ENCODE measurements at regions not wholly inside any gene's neighbourhood (a gene's known extent, or its start where the extent isn't known, plus 50 kb on each side); places are given as distances from the start of the nearest gene placed in this dataset.

DNA sequence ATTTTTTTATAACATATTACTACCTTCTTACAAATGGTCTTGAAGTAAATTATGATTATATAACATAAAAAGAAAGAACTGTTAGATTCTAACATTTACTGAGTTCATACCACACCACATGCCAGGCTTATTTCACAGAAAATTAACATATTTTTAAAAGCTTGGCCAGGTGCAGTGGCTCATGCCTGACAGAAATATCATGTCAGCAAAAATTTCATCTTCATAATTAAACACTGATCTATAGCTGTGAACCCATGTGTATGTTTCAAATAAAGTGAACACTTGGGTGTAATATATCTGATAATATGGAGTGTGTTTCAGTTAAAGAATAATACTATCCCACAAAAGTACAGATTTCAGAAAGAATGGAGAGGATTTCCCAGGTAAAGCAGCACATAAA is 296.5 kb downstream of the SI start:
- TF ChIP-seq, protein P1, sequence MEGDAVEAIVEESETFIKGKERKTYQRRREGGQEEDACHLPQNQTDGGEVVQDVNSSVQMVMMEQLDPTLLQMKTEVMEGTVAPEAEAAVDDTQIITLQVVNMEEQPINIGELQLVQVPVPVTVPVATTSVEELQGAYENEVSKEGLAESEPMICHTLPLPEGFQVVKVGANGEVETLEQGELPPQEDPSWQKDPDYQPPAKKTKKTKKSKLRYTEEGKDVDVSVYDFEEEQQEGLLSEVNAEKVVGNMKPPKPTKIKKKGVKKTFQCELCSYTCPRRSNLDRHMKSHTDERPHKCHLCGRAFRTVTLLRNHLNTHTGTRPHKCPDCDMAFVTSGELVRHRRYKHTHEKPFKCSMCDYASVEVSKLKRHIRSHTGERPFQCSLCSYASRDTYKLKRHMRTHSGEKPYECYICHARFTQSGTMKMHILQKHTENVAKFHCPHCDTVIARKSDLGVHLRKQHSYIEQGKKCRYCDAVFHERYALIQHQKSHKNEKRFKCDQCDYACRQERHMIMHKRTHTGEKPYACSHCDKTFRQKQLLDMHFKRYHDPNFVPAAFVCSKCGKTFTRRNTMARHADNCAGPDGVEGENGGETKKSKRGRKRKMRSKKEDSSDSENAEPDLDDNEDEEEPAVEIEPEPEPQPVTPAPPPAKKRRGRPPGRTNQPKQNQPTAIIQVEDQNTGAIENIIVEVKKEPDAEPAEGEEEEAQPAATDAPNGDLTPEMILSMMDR (IDR thresholded peaks at IDR 0.05) = no peak
- TF ChIP-seq POLR2A (IDR thresholded peaks at IDR 0.05) = no peak
